Activated CD4-positive, alpha-beta T cell treated with anti-CD3 and anti-CD28 coated beads for 4 hours (primary cell): ENCODE measurements at regions not wholly inside any gene's neighbourhood (a gene's known extent, or its start where the extent isn't known, plus 50 kb on each side); places are given as distances from the start of the nearest gene placed in this dataset.
"Not testable (repeated sequence)": the region's sequence is repeated elsewhere in the genome, so short reads cannot be mapped to it uniquely, and the experiment has no call there.

Source experiments
- DNase-seq, 2 donors: peaks; one replicate each; pipeline ENCODE4 v3.0.0-alpha.2; 2020

DNA sequence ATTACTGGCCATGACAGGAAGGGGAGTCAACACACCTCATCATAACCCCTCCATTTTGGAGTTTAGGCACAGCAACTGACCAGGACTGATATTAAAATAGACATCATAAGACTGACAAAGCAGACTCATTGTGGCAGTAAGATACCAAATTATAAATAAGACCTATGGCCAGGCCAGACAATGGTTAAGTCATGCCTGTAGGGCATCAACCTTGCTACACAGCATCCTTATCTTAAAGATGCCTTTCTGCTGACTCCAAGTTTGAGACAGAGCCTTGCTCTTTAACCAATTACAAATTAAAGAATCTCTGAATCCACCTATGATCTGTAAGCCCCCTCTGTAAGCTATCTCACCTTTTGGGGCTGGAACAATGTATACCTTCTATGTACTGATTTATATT lies 65.5 kb downstream of the VCX2 start:
- no peak for DNase-seq

DNA sequence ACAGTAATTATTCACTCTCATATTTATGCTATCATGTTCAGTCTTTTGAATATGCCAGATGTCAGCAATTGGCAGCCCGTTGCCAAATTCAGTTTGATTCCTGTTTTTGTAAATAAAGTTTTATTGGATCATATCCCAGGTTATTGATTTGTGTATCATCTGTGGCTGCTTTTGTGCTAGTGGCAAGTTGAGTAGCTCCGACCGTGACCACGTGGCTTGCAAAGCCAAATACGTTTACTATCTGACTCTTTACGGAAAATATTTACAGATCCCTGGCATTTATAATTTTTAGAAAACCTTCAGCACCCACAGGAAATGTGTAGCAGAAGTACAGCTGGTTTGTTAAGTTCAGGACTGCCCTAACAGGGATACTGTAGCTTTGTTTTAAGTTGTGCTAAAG lies 67.4 kb downstream of the VCX2 start:
- DNase-seq, result no peak

GRCh38 chrX:8091510-8091909 lies 79.6 kb downstream of the VCX2 start:
- no peak for DNase-seq

DNA sequence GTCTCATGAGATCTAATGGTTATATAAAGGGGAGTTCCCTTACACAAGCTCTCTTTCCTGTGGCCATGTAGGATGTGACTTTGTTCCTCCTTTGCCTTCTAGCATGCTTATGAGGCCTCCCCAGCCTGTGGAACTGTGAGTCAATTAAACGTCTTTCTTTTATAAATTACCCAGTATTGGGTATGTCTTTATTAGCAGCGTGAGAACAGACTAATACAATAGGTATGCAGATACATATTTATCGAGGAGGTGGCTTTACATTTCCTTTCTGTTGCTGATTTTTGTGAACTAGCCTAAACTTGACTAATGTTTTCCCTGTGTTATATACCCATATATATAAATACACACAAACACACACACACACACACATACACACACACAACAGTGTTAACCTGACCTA lies 80.2 kb downstream of the VCX2 start:
- DNase-seq, result no peak

GRCh38 chrX:8090482-8090881 lies 80.6 kb downstream of the VCX2 start:
- no peak for DNase-seq

GRCh38 chrX:8089141-8089540 lies 81.9 kb downstream of the VCX2 start:
- no peak for DNase-seq

GRCh38 chrX:8084006-8084405 lies 87.1 kb downstream of the VCX2 start:
- DNase-seq, result no peak

- no peak for DNase-seq
Measured at GRCh38 chrX:8083286-8083685, 87.8 kb downstream of the VCX2 start.

DNA sequence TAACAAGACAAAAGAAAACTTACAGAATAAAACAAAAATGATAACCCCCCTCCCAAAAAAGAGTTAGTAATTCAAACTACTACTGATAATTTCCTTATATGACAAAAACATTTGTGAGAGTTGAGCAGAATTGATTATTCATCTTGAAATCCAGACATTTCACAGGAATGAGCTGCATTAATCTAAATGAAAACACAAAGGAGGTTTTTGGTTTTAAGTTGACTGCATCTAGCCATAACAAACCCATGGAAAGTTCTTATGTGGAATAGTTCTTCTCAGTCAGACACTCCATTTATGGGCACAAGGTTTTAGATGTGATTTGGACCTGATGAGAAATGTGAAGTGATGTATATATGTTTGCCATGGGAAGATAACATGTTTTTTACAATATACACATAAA lies 95.4 kb downstream of the VCX2 start:
- no peak for DNase-seq

GRCh38 chrX:8067754-8068462 lies 103.2 kb downstream of the VCX2 start:
- no peak for DNase-seq

DNA sequence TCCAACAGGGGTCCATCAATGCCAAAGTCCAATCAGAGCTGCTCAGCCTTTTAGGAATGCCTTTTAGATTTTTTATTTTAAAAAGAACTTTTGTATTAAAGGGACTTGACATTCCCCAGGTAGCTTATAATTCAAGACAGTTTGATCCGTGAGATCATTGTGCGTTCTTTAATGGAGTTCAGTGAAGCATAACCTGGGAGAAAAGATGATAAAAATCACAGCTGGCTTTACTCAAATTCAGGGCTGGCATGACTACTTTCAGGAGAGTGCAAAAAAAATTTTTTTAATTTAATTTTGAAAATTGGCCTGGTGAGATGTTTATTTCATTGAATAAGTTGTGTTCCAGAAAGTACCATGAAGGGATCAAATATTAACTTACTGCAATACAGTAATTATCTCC lies 118.2 kb downstream of the VCX2 start:
- DNase-seq, result no peak

- no peak for DNase-seq
Measured at GRCh38 chrX:8049827-8050226, 121.2 kb downstream of the VCX2 start.

GRCh38 chrX:8048466-8048865 lies 121.3 kb upstream of the PNPLA4 start:
- no peak for DNase-seq

DNA sequence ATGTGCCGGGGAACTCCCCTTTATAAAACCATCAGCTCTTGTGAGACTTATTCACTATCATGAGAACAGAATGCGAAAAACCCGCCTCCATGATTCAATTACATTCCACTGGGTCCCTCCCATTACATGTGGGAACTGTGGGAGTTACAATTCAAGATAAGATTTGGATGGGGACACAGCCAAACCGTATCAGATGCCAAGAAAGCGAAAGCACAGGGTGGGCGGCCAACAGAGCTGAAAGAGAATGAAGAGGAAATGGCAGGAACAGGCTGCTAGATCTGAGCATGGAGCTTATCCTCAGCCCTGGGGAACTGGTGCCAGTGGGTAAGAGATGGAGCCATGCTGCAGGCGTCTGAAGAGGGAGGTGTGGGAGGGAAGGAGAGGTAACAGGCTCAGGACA lies 117.7 kb upstream of the PNPLA4 start:
- no peak for DNase-seq

DNA sequence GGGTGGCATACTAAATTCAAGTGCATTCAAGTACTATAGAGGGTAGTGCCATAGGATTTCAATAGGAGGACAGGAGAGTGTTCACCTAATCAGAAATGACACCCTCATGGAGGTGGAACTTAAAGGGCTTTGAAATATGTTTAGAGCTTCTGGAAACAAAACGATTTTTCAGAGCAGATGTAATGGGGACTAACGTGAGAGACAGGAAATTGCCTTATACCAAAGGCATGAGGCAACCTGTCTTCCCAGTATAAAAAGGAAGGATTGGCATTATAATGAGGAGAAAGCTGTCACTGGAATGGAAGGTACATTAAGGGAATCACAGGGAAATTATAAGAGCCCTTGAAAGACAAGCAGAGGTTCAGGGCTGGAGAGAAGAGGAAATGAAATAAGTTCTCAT lies 116.3 kb upstream of the PNPLA4 start:
- DNase-seq, result no peak

GRCh38 chrX:8043121-8043520 lies 115.9 kb upstream of the PNPLA4 start:
- no peak for DNase-seq

- no peak for DNase-seq
Measured at GRCh38 chrX:8042304-8042703, 115.1 kb upstream of the PNPLA4 start.

DNA sequence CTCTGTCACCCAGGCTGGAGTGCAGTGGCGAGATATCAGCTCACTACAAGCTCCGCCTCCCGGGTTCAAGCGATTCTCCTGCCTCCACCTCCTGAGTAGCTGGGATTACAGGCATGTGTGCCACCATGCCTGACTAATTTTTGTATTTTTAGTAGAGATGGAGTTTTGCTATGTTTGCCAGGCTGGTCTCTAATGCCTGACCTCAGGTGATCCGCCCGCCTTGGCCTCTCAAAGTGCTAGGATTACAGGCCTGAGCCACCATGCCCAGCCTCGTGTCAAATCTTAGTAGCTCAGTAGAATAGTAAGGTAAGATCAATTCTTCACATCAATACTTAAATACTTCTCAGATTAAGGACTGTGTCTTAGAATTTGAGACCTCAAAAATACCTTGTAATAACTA lies 112.5 kb upstream of the PNPLA4 start:
- not testable (repeated sequence) for DNase-seq

GRCh38 chrX:8037593-8038348 lies 110.6 kb upstream of the PNPLA4 start:
- no peak for DNase-seq

DNA sequence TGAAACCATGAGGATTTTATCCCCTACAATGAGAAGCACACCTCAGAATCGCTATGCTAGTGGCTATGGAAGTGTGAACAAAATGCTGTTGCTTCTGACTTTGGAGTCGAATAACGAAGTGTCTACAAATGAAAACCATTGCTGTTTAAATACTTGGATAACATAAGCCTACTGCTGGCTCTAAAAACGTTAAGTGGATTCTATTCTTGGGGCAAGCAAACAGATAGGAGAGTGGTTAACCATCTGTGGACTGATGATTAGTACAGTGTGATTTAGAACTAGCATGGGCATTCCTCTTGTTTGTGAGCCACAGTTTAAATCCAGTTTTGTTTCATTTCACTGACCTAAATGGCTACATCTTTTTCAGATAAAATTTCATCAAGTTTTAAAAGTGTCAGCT lies 109.7 kb upstream of the PNPLA4 start:
- no peak for DNase-seq

- DNase-seq, result no peak
Measured at GRCh38 chrX:8034058-8034457, 106.8 kb upstream of the PNPLA4 start.

- no peak for DNase-seq
Measured at GRCh38 chrX:8033175-8033574, 106.0 kb upstream of the PNPLA4 start.

- no peak for DNase-seq
Measured at GRCh38 chrX:8030361-8030760, 103.1 kb upstream of the PNPLA4 start.

DNA sequence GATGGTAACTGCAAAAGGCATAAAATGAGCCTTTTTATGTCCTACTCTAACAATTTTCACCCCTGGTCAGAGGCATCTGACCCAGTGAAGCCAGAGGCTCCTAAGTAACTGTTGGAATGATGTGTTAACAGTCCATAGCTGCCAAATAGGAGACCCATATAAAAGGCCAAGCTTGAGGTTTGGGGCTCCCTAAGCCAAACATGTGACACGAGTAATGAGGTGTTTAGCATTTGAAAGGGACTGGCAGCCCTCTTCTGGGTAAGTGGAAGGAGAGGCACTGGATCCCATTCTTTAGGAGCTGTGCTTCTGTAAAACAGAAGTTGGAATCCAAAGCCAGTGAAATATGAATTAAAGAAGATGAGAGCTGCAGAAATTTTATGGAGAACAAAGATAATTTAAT lies 100.6 kb upstream of the PNPLA4 start:
- DNase-seq, result no peak

- no peak for DNase-seq
Measured at GRCh38 chrX:8025705-8026104, 98.5 kb upstream of the PNPLA4 start.
